GM19467 (cell line): ENCODE measurements at regions not wholly inside any gene's neighbourhood (a gene's known extent, or its start where the extent isn't known, plus 50 kb on each side); places are given as distances from the start of the nearest gene placed in this dataset.

Source experiments
- ATAC-seq: cut with Tn5 transposase; IDR thresholded peaks from one replicate; pipeline ENCODE4 v1.9.1; 2021; ENCODE audit warnings: mild to moderate bottlenecking, moderate library complexity; ENCODE audit not compliant: unreplicated experiment

DNA sequence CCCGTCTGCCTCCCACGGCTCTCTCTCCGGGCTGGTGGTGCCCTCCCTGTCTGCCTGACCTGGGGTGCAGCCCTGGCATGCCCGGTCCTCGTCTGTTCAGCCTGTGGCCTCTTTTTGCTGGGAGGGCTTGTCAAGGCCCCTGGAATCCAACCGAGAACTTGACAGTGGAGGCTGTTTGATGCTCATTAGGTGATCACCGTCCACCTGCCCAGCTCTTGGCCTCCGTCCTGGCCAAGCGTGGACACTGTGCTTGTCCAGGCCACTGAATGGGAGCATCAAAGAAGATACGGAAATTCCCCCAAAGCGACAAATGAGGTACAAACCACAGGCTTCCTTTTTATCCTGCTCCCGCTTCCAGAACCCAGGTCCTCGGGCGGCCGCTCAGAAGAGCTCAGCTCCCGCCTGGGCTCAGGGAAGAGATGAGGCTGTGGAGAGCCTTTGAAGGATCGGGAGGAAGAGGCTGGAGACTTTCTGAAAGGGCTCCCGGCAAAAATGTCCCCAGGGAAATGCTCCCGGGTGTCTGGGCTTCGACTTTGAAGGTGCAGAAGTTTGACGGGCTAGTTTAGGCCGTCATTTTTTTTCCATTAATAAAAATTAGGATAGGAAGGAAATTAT is 1273.9 kb downstream of the BRD1 start:
- ATAC-seq, result no peak

DNA sequence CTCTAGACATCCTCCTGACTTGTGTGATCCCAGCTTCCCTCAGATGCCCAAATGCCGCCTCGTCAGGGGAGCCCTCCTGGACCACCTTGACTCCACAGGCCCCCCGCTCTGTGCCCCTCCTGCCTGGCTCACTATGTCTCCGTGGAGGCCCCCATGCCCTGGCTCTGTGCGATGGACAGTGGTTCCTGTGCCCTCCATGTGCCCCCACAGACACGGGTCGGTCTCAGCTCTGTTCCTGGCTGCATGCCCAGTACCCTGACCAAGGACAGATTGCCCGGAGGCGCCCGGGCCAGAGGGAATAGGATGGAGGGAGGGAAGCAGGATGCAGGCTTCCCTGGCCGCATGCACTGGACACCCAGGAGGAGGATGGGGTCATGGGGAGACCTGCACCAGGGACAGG is 1274.6 kb downstream of the BRD1 start:
- ATAC-seq, result no peak

DNA sequence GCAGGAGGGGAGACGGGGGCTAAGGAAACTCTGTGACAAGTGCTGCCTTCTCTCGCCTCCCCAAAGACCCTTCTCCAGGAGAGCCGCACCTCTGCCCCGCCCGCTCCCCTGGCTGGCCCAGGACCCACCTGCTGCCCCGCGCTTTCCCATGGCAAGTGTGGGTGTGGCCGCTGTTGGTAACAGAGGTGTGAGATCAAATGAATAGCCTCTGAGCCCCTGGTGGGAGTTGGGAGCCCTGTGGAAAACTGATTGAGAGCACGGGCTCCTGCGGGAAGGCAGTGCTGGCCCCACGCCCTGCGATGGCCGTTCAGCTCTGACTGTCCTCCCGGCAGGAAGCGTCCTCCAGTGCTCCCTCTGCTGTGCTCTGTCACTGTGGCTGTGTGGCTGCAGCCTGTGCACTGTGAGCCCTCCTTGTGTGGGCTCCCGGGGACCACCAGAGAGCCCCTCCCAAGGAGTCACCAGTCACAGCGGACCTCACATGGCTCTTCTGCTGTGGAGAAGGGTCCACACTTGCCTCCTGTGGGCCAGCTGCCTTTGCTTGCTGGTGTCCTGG is 1275.9 kb downstream of the BRD1 start:
- no peak for ATAC-seq

DNA sequence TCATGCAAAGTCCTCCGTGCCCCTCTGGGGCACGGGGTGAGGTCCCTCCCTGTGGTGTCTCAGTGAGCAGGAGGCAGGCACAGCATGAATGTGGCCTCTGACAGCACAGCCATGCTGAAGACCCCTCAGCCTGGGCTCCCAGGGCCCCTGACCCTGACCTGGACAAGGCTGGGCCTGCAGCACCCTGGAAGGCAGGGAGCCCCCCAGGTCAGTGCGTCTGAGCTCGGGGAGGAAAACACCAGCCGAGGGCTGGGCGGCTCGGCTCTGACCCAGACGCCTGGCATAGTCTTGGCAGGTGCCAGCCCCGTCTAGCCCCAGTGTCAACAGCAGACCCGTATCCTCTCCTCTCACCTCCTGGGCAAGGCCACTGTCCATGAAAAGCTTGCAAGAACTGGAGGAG is 1276.6 kb downstream of the BRD1 start:
- no peak for ATAC-seq

DNA sequence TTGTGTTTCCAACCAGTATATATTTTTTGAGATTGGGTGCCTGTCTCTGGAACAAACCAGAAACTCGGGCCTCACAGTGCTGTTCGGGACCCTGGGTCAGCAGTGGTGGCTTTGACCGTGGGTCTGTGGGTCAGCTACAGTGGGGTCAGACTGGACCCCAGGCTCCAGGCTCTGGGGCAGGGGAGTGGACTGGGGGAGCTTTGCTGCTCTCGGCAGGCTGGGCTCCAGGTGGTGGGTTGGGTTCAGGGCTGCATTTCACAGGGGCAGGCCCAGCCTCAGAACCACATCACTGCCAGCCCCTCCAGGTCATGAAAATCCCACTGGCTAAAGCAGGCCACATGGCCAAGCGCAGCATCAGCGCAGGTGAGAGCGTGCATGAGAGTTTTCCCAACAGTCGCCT is 1279.3 kb downstream of the BRD1 start:
- ATAC-seq, result no peak

DNA sequence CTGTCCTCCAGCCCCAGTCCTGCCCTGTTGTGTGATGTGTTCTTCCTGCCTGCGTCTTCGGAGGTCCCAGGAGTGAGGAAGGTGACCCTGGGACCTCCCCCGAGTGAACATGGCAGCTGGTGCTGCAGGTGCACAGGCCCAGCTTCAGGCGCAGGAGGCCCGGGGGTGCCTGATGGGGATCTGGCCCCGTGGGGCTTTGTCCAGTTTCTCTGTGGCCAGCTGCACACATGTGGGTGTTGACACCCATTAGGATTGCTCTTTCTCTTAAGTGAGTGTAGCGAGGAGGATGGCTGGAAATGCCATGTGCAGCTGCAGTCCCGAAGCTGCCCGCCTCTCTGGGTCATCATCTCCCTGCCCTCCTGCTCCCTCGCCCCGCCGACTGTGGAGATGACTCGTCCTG is 1279.7 kb downstream of the BRD1 start:
- ATAC-seq, result no peak

DNA sequence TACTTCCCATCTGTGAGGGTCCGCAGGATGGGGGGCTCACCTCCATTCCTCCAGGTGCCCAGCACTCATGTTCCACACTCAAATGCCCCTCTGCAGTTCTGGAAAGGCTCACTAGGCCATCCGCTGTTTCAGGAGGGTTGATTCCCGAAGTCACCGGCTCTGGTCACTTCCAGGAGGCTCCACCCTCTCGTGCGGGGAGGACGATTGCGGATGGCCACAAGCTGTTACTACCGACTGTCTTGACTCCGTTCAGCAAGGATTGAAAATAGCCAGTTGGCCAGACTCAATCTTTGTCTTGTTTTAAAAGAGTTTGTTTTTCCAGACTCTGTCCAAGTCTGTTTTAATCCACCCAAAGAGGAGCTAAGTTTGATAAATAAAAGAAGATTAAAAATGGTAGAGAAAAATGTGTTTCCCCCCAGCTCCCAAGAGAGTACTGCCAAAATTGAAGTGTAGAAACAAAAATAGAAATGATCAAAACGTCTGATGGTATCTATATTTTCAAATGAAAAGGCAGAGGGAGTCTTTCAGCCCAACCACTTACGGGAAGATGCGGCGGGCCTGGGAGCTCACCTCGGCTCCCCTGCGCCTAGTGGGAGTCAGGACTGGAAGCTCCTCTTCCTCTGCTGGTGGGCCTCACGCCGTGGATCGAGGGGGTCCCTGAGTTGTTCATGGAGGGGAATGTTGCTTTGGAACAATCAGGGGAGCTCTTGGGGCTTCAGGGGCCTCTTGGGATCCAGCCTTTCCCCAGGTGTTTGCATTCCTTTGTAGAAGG is 1280.8 kb downstream of the BRD1 start:
- ATAC-seq, result no peak

DNA sequence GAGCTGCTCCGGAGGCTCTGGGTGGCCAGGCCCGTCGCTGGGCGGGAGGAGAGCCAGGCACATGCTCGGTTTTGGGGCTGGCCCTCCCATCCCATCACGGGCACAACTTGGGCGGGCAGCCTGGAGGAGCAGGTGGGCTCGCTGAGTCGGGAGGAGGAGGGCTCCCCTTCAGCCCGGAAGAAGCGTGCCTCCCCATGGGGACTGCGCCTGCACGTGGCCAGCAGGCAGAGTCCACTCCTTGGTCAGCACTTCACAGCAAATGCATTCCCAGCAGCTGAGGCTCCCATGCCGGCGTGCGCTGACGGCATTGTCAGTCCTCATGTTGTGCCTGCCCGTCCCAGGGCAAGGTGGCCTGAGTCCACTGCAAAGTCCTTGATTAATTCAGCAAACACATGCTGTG is 1281.7 kb downstream of the BRD1 start:
- no peak for ATAC-seq

DNA sequence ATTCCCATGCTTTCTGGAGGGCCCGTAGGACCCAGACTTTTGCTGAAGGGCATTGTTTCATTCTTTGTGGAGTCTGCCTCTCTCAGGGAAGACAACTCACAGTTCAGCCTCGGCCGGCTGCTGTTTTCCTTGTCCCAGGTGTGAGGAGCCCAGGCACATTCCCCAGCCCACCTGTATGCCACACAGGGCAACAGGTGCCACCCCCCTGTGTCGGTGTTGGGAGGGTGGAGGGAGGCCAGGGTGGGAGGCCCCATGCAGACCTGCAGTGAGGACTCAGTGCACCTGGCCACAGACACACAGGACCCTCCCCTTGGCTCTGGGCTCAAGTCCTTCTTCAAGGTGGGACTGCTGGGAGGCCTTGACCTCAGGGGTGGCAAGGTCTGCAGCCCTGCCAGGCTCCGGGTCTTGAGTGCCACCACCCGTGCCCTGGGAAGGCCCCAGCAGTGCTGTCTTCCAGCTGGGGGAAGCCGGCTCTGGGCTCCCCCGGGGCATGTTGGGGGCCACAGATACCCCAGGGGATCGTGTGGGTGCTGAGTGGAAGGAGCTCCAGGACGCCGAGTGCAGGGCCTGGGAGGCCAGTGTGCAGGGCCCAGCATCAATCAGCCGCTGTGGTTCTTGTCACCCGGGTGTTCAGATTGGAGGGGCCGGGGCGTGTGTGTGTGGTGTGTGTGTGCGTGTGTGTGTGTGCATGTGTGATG is 1286.1 kb downstream of the BRD1 start:
- no peak for ATAC-seq

DNA sequence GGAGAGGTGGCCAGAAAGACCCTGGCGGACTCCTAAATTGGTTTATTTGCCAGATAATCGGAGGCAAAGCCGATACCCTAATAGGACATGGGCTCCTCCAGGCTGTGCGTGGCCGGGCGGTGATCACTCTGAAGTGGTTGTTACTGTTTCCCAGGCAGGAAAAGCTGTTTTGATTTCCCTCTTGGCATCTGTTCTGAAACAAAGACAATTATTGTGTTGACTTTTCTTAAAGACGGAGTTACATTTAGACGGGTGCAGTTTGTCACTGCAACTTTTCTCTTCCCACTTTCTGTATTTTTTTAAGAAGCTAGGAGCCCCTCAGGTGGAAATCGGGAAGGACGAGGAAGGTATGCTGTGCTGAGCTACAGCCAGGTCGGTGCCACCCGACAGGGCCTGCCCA is 1288.4 kb downstream of the BRD1 start:
- ATAC-seq, result no peak

DNA sequence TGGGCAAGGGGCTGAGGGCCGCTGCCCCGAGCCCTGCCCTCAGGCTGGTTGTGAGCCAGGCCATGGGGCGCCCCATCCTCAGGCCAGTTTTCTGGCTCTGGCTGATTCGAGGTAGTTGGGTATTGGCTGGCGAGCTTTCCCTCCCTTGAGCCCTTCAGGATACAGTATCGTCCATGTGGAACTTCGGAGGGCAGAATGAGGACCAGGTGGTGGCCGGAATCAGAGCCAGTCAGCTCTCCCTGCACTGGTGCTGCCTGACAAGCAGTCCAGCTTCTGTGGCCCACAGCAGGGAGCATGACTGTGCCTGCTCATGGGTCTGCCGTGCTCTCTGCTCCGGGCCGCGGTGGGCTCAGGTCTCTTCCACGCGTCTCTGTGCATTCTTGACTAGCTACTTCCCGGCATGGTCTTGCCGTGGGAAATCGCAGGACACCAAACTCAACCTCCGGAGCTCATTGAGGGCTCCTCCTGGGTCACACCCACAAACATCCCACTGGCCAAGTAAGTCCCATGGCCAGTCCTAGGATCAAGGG is 1289.3 kb downstream of the BRD1 start:
- ATAC-seq, result no peak

DNA sequence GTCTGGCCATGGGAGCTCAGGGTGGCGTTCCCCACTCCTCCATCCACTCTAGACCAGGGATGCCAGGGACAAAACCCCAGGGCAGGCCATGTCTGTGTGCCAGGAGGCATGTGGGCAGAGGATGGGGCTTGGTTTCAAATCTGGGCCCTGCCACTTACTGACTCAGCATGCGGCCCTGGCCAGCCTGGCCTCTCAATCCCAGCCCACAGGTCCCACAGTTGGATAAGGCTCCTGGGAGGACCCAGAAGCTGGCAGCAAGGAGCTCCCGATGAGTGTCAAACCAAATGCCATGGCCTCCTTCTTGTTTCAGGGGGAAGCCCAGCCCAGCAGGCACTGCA is 1290.4 kb downstream of the BRD1 start:
- no peak for ATAC-seq

DNA sequence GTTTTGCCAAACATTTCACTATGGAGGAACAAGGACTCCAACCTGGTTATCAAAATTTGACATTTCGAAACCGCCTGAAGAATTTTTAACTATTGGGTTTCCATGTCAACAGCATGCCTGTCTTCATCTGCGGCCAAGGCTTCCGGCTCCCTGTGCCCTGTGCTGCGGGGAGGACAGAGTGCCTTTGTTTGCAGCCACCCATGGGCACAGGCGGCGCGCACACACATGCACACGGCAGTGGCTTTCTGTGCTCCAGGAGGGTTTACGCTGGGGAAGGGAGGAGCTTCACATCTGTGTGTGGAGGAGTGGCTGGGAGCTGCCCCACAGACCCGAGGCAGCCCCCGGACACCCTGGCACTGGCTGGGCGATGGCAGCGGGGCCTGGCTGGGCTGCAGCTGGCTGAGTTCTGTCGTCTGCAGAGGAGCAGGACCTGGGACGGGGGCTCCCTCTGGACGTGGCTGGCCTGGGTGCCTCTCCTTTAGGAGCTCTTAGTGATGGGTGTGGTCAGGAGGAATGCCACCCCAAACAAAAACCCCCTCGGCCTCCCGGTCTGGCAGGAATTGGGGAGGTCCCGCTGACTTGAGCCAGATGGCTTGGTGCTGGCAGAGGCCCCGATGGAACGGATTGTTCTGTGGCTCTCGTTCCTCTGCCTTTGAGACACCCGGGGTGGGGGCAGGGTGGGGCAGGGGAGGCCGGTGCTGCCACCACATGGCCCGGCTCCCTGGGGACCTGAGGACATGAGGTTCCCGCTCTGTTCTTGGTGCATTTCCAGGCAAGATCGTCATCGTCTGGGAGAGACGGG is 1290.9 kb downstream of the BRD1 start:
- ATAC-seq, result no peak

DNA sequence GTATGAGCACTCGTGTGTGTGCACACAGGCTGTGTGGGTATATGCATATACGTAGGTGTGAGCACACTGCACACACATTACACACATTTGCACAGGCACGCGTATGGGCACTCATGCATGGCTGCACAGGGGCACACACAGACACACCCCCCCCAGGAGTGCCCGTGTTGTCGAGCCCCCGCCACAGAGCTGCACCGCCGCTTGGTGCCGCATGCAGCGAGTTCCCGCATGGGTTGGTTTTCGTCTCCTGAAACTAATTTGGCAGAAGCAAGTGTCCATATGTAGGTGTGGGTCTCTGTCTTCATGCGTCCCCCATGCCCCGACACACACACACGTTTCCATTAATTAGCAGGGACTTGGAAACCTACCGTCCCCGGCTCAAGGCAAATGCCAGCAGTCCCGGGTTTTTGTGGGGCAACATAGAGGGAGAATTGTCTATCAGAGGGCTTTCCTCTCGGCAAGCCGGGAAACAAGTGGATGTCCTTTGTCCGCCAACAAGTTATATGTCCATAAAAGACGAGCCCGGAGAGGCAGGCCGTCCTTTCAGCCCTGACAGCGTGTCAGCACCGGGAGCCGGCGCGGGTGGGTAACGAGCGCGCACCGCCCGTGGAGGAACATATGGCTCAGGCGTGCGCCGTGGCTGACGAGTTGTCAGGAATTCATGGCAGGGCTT is 1291.7 kb downstream of the BRD1 start:
- no peak for ATAC-seq

DNA sequence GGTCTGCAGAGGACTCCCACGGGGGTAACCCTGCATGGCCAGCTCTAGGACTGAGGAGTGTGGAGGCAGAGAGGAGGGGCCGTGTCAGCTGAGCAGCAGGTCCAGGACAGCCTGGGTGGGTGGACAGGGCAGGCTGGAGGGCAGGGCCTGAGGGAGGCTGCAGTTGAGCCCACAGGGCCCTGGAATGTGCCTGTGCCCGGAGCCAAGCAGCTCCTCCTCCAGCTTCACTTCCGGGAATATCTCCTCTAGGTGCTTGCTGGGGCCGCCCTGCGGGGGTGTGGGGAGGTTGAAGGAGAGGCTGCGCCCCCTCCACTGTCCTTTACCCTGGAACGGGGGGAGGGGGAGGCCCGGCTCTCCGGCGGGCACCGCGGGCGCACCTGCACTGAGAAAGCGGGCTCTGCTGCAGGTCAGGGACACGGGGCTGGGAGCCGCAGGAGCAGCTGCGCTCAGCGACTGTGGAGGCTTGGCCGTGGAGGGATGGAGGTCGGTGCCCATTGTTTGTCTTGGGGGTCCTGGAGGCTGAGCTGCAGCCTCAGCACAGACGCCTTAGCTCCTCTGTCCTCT is 1293.2 kb downstream of the BRD1 start:
- ATAC-seq, result no peak

DNA sequence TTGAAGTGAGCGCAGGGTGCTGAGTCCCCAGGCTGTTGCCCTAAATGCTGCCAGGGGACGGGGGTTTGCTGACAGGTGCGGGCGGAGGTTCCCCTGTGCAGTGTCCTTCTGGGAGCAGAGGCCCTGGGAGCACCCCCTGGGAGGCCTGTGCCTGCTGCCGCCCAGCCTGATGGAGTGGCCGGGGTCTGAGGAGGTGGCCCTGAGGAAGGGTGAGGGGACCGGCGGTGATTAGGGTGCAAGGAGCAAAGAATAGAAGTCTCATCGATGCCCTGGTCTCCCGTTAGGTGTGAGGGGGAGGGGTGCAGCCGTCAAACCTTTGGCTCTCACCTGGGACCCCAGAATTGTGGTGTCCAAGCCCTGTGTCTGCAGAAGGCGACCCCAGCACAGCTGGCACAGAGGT is 1294.7 kb downstream of the BRD1 start:
- ATAC-seq, result no peak

DNA sequence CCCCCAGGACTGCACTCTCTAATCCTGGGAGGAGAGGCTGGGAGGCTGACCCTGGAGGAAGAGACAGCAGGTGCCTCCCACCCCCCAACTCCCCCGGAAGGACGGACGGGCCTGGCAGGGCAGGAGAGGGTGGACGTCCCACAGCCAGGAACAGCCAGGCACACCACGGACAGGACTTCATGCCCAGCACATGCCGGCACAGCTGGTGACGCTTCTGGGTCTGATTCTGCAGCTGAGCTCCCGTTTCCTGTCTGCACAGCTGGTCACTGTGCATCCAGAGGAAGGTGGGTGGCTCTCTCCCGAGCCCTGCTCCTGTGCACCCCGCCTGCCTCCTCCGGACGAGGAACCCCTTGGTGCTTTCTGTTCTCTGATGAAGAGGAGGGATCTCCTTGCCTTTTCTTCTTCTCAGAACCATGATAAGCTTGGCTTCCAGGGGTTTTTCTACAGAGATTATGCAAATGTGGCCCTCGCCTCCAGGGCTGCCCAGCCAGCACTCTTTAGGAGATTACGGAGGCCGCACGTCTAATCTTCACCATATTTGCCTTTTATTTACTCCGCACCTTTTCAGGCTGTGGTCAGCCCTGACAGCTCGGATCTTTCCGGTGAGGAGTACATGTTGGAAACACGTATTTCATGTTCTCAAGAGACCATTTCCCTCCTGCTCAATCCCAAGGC is 1295.8 kb downstream of the BRD1 start:
- no peak for ATAC-seq

DNA sequence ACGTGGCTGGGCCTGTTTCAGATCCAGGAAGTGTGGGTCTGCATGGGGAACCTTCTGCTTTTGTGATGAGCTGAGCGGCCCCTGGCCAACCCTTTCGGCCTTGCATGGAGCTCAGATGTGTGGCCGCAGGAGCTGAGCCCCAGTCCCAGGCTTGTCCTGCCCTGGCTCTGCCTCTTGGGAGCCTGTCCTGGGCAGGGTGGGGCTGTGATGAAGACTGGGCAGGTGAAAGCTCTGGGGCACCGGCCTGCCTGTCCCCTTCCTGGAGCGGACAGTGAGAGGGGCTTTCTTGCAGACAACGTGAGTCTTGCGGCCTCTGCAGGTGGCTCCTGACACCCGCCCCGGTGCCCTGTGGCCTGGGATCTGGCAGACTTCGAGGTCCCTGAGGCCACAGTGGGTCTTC is 1296.6 kb downstream of the BRD1 start:
- no peak for ATAC-seq

DNA sequence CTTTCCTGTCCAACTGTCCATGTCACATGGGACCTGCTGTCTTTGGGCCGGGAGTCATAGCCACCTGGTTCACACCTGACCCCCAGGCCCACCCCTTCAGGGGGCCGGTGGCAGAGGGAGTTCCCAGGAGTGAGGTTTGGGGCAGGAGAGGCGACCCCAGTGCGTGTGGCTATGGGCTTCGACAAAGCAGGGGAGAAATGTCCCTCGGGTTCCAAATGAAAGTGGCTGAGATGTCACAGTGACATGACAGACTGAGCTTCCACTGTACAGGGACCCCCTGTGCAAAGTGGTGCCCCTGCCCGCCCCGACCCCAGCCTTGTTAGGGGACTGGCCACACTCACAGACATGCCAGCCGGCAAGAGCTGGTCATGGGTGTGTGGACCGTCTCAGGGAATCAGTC is 1297.0 kb downstream of the BRD1 start:
- ATAC-seq, result no peak
